HTR-8/SVneo (cell line): ENCODE measurements at regions not wholly inside any gene's neighbourhood (a gene's known extent, or its start where the extent isn't known, plus 50 kb on each side); places are given as distances from the start of the nearest gene placed in this dataset.
"Not testable (repeated sequence)": the region's sequence is repeated elsewhere in the genome, so short reads cannot be mapped to it uniquely, and the experiment has no call there.

Experiments
- DNase-seq: peaks from one replicate; pipeline ENCODE4 v3.0.0; 2011; ENCODE audit warnings: low spot score, mixed read lengths; ENCODE audit not compliant: insufficient read length
- FAIRE-seq: peaks from 2 replicates; lab custom pipeline; 2011; peaks lifted over from hg19 to GRCh38; lab: Jason Lieb, UNC

DNA sequence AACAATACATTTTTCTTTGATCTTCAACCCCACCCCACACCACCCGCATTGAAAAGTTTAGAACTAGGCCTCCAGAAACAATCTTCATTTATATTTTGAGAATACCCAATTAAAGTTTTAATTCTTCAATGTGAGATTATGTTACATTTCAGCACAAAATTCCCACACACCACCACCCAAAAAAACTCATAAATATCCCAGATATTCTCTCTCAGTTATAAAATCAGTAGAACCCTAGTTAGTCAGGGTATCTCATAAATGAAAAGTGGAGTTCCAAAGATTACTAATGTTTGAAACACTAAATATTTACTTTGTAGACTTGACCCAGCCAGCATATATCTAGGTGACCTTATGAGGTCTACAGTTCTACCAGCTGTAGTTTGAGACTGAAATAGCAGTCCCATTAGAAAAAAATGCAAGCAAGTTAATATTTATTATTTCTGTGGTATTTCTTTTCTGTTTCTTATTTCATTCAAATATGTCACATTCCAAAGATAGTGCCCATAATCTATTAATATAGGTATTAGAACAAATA, 371.0 kb downstream of the TENT5A start:
- FAIRE-seq (no peak), DNase-seq (no peak)

DNA sequence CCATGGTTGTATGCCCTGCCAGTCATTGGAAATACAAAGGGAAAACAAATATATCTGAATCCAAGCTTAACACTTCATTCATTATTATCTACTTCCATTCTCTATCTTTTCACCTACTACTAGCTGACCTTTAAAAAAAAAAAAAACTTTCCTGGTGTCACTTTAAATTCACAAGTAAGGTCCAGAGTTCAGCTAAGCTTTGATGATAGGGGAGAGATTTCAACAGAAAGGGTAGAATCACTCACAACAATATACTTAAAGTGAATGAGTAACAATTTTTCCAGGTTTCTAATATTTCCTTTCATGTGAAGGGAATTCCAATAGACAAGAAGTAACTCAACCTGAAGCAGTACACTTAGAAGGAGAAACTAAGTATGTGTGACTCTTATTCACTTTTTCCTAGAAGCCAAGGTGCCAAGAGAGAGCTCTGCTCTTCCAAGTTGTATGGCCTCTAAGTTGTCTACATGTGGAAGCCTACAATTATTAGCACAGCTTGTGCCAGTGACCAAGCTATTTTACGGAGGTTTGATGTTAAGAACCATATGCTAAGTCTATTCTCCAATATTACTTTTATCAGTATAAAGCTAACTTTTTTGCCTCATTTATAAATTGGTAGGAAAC, 371.7 kb downstream of the TENT5A start:
- DNase-seq (no peak), FAIRE-seq (no peak)

DNA sequence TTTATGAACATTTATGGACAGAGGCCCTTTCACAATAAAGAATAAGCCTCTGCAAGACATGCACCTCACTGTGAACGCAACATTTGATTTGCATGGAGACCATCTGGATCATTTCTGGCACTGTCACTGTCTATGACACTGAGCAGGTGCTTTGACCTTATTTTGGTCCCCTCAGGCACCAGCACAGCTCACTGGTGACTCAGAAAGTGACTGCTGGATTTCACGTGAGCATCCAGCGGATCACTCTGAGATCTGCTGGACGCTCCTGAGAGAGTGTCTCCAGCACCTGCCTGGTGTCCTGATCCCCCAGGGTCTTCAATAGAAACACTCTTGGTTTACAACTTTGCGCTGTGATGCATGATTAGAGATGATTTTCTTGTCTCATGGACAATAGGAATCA, 375.7 kb downstream of the TENT5A start:
- FAIRE-seq, result no peak

DNA sequence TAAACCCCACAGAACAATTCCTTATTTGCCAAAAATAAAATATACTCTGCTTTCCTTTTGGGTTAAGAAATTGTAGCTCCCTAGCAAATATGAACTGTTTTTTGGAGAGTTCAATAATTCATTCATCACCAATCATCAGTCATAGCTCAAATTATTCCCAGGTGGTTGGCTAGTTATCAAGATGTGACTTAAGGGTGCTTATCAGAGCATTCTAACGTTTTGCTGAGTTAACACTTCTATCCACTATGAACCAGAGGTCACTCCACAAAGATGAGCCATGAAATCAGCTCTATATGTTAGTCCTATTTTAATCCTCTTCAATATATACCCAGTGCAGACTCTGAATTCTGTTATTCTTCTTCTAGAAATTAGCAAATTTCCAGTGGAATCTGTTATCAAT, 379.1 kb downstream of the TENT5A start:
- no peak for FAIRE-seq
- DNase-seq, result no peak

More for the DNA sequence above, 375.7 kb downstream of the TENT5A start:
- no peak for DNase-seq

DNA sequence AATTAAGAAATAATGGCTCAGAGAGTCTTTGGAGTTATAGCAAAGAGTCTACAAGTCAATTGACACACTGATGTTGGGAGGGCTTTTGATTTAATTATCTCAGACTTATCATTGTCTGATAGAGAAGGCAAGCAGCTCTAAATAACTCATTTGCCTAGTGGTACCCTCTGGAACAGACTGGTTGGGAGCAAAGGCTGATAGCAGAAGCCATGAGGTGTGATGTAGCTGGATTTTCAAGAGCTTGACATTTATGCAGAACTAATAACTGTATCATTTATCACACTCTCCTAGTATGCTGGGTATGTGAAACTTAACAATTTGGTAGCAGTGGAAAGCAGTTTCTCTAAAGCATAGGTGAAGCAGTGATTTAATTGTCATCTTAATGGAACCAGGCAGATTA, 380.6 kb downstream of the TENT5A start:
- DNase-seq (no peak), FAIRE-seq (no peak)

DNA sequence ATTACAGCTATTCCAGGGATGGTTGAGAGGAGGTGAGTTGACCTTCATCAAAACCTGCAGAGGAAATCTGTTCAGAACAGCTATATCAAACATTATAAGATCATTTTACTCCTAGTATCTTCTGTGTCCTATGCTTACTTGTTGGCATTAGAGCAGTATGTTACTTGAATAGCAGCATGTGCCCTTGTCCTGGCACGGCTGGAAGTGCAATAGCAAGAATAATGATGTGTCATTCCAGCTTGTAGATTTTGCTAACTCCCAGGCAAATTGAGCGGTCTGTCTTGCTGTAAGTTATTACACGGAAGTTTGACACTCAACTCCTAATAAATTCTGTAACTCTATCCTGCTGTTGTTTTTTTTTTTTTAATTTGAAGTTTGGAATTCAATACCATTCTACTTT, 385.5 kb downstream of the TENT5A start:
- no peak for FAIRE-seq

DNA sequence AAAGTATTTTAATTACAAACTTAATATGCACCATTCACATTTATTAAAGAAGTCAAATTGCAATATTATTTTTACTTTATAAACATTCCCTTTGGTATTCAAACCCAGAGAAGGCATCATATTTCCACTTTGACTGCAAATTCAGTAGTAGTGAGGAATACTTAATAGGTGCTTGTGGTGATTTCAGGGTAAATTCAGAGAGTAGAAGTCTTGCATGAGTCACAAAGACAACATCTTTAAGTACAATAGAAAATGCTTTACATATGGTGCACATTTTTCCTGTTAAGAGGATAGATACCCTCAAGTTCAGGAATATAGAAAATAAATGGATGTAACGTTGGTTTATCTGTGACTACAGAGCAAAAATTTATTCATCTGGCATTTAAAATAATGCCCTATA, 390.2 kb downstream of the TENT5A start:
- peak; percentile 0 for DNase-seq
- FAIRE-seq, result no peak

More for the DNA sequence above, 385.5 kb downstream of the TENT5A start:
- no peak for DNase-seq

DNA sequence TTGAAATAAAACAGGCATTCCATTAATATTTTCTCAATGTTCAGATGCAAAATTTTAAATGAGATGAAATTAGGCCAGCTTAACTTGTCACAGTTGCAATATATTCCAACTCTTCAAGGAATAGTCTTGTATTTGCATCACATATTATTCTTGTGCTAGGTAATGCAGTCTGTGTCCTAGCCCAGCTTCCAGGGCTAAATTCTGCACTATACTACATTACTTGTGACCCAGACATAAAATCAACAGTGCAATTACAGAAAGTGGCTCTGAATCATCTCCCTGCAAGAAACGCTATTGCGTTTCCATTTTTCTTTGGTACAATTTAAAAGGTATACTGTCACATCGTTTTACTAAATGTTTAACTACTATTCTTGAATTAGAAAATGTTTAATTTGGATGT, 399.2 kb downstream of the TENT5A start:
- DNase-seq, result no peak
- no peak for FAIRE-seq

DNA sequence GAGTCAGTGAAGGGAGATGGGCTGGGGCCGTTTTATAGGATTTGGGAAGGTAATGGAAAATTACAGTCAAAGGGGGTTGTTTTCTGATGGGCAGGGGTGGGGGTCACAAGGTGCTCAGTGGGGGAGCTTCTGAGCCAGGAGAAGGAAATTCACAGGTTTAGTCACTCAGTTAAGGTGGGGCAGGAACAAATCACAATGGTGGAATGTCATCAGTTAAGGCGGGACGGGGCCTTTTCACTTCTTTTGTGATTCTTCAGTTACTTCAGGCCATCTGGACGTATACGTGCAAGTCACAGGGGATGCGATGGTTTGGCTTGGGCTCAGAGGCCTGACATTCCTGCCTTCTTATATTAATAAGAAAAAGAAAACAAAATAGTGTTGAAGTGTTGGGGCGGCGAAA, 408.5 kb downstream of the TENT5A start:
- not testable (repeated sequence) for FAIRE-seq, DNase-seq

DNA sequence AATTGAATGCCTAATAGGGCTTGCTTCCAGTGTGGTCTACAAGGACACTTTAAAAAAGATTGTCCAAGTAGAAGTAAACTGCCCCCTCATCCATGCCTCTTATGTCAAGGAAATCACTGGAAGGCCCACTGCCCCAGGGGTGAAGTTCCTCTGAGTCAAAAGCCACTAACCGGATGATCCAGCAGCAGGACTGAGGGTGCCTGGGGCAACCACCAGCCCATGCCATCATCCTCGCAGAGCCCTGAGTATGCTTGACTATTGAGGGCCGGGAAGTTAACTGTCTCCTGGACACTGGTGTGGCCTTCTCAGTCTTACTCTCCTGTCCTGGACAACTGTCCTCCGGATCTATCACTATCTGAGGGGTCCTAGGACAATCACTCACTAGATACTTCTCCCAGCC, 411.5 kb downstream of the TENT5A start:
- FAIRE-seq (no peak), DNase-seq (no peak)

DNA sequence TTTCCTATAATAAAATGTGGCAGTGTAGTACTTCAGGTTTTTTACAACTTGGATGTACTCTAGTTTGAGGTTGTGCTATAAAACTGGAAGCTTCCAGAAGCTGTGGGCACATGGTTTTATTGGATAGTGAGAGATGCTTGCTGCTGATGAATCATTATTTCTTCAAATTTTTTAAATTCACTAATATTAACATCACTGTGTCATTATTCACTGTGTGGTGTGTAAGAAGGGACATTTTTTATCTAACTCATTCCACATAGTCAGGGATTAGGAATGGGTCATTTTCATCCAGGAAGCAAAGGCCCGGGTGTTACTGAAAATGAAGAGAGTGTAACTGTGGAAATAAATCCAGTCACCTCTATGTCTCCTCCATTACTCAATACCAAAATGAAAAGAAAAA, 421.0 kb downstream of the TENT5A start:
- DNase-seq, result no peak

DNA sequence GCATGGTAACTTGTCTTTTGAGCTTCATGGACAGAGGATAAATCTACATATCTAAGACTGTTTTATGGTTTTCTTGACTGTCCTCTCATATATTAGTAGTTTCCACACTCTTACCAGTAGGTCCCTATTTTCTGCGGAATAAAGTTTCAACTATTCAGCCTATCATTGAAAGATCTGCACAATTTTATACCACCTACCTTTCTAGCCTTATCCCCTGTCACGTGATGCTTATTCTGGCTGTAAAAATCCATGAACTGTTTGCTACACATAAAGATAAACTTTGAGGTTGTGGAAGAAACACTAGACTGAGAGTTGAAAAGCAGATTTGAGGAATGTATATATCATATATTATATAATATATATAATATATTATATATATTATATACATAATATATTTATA, 423.8 kb downstream of the TENT5A start:
- DNase-seq, result no peak
- no peak for FAIRE-seq

More for the DNA sequence above, 421.0 kb downstream of the TENT5A start:
- FAIRE-seq, result no peak

DNA sequence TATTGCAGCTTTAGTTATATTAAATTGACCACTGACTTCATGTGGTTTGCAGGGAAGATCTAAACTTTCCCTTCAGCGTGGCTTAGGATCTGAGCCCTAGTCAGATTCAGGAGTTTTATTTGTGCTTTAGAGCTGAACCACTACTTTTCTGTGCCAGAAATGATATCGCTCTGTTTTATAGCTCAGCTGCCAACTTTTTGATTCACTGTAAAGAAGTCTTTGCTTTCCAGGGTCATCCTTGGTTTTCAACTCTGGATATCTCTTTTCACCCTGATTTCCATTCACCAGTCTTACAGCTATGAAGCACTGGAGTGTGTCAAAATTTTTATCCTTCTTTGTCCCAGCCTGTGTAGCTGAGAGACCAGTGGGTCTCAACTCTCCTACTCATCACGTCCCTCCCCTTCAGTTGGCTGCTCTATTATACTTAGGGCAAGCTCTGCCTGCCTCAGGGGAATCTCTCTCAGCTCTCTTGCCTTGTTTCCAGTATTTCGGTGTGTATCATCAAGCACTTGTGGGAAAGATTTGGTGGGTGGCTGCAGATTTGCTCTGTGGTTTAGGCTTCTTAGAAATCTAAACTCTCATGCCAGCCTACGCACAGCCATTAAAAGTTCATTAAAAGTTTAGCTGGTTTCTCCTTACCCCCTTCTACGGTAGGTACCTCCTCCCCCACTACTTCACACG, 425.5 kb downstream of the TENT5A start:
- DNase-seq, result no peak
- FAIRE-seq, result no peak

DNA sequence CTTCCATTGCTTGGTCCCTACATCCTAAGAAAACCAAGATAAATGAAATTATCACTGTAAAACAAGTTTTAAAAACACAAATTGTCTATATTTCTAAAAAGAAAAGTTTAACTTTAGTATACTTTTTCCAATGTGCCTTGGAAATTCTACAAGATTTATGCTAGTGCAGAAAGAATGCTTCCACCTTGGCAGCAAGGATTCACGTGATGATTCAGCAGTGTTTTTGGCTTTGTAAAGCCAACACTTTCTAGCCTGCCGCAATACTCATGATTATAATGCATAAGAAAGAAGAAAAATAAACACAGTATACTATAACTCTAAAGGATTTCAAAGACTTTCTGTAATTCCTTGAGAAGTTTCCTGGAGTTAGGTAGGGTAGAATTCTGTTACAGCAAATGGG, 442.7 kb downstream of the TENT5A start:
- FAIRE-seq (no peak), DNase-seq (no peak)

DNA sequence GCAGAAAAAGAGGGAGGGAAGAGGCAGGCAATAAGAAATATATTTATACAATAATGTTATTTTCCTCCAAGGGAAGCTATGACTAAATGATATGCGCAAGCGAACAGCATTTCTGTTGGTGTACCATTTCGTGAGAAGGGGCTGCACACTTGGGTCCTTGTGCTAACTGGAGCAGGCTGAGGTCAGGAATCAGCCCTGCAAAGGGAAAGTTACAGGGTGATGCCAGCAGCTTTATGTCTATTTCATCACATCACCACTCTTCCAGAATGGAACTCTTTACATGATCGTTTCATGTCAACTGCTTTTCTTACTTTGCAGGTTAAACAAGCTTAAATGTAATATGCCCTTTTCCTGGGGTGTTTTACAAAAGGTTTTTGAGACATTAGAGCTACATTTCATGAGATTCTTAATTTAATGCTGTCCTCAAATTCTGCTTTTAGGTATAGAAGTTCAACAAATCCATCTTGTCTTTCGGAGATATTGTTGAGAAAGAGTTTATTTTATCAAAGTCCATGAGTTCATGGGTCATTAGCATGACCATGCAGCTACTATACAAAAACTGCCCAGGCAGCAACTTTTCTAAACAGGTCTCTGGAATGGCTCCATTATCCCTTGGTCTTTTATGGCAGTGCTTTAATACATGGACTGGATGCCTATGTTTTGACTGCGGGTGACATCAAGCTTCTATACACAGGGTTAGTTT, 443.8 kb downstream of the TENT5A start:
- FAIRE-seq (no peak), DNase-seq (no peak)

DNA sequence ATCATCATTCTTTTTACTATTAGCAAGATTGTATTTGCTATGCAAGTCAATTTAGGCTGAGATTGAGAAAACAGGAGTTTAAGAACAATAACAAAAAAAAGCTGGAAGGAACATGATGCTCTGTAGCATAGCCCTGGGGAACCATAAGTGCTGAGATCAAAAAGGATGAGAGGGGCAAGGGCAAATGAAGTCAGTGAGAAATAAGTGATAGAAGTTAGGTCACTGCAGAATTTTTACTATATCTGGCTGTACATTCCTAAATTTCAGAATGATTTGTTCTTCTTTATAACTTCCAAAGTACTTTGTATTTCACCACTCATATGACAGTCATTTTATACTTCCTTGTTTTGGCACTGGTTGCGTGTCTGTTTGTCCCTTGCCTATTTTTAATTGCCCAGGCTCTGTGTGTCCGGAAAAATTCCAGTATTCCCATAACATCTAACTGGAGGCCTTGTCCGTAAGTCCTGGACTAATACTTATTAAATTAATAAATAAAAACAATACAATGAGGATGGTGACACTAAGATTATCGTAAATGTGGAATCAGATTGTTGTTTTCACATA, 444.7 kb downstream of the TENT5A start:
- DNase-seq (no peak), FAIRE-seq (no peak)

DNA sequence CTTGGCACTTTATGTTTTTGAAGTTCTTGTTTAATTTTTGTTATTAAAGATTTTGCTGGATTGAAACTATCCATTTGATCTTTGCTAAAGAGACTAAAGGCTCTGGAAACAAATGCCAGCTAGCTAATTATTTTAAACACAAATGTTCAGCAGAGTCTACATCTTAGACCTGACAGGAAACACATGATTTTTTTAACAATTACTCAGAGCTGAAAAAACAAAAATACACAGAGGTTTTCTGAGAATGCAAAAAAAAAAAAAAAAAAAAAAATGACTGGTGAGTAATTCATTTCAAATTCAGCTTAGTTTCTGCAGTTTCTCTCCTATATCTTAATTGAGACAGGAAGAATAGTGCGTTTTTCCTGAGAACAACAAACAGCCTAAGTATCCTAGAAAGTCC, 448.0 kb downstream of the TENT5A start:
- DNase-seq, result no peak
- FAIRE-seq, result no peak

DNA sequence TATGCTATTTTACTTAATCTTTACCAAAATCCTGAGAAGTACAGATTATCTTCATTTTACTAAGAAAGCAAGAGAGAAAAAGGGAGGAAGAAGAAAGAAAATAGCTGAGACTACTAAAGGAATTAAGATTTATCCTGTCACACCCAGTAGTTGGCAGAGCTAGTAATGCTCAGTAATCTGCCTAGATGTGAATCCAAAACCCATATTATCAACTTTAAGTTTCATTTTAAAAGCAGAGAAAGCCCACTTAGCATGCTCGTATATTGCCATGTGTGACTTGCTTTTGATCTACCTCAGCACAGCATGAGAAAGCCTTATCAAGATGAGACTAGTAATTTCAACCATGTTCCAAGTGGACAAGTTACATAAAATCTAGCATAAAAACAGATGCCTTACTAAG, 451.5 kb downstream of the TENT5A start:
- DNase-seq, result no peak
- FAIRE-seq, result no peak

DNA sequence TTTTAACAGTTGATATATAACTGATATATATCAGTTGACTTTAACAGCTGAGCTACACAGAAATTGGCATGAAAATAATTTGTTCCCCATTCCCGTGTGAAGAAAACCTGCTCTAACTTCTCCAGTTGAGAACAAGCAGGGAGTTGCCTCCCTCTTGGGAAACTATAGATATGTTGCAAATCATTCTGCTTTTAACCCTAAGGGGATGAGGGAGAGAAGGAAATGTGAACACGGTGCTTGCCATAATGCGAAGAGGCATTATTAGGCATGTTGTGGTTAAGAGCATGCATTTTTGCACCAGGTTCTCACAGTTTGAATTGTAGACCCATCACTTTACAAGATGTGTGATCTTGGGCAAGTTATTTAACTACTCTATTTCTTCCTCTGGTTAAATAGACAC, 453.7 kb downstream of the TENT5A start:
- FAIRE-seq (no peak), DNase-seq (no peak)

DNA sequence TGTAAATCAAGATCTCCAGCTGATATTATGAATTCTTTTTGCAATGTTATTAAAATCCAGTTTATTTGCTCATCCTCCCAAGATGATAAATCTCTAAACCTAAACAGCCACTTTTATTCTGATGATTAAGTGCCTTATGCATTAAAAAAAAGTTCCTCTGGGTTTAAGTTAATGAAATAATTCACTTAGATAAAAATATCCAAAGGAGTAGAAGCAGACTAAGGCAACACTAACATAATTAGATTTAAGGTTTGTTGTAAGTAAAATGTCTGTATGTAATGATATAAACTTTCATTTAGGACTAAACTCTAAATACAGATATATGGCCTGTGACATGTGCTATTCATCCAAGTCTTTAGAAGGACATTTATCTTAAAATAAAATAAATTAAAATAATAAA, 457.2 kb downstream of the TENT5A start:
- no peak for FAIRE-seq

DNA sequence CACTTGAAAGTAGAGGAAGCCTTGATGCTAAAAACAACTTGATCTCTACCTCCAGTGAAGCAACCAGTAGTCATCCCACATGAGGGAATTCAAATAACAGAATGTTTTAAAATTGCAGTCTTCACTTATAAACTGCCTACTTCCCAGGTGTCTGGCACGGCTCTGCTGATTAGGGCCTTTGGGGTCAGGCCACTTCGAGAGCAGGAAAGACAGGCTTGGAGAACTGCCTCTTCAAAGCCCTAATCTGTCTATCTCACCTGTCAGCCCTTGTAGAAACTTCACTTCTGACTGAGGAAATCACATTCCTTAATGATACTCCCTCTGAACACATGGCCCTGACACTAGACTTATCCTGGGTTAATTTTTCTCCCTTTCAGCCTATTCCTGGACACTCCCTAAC, 458.6 kb downstream of the TENT5A start:
- FAIRE-seq (no peak), DNase-seq (no peak)

More for the DNA sequence above, 457.2 kb downstream of the TENT5A start:
- no peak for DNase-seq
